ENCODE measurements at regions not wholly inside any gene's neighbourhood (a gene's known extent, or its start where the extent isn't known, plus 50 kb on each side); places are given as distances from the start of the nearest gene placed in this dataset.
"Not testable (repeated sequence)": the region's sequence is repeated elsewhere in the genome, so short reads cannot be mapped to it uniquely, and the experiment has no call there.

DNA sequence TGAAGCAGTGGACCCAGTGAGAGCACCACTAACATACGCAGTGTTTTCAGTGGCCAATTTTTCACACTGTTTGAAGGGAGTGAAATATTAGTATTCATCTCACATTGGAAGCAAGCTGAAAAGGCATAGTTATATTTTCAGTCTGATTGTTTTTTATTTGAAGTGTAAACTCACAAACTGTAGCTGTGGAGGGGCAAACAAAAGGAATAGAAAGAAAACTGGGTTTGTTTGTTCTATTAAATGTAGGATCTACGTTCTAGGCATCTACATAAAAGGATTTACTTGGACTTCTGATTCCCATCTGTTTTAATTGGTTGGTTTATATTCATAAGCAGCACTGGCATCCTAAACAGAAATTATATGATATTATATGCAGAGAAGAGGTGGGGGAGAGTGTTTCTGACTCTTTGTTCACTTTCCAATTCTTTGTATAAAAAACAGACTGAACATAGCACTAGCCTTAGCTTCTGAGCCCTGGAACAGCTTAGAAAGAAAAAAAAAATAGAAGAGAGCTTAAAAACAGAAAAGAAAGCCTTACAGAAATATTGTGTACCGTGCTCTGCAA is 447.8 kb upstream of the KCND2 start:
- no peak for DNase-seq

DNA sequence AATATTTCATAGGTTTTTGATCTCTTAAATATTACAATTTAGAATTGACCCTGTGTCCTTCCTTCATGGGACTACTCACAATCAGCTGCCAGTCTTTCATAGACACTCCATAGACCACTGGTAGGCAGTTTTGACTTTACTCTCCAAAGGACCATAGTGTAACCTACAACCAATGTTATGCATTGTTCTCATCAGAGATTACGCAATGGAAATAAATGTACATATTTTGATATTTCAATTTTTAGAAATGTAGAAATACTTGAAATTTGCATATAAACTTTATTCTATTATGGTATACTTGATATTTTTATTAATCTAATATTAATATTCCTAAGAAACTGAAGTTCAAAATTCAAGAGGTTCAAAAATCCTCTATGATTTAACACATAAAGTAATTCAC is 446.4 kb upstream of the KCND2 start:
- DNase-seq = no peak

DNA sequence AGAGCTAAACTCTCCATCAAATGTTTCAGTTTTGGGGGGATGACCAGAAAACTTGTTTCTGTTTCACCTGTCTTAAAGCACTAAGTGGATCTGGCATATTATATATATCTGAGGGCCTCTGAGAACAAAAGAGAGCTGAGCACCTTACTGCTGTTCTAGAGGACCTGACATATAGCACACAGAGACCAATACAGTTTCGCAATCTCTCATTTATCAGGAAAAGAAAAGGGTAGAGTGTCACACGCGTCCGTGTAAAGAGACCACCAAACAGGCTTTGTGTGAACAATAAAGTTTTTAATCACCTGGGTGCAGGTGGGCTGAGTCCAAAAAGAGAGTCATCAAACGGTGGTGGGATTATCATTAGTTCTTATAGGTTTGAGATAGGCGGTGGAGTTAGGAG is 434.5 kb upstream of the KCND2 start:
- no peak for DNase-seq

GRCh38 chr7:119842337-119842736 is 430.6 kb upstream of the KCND2 start:
- DNase-seq = no peak

- DNase-seq = no peak
Measured at GRCh38 chr7:119842786-119843185, 430.2 kb upstream of the KCND2 start.

GRCh38 chr7:119861385-119861784 is 411.6 kb upstream of the KCND2 start:
- no peak for DNase-seq

- no peak for DNase-seq
Measured at GRCh38 chr7:119868387-119868786, 404.6 kb upstream of the KCND2 start.

DNA sequence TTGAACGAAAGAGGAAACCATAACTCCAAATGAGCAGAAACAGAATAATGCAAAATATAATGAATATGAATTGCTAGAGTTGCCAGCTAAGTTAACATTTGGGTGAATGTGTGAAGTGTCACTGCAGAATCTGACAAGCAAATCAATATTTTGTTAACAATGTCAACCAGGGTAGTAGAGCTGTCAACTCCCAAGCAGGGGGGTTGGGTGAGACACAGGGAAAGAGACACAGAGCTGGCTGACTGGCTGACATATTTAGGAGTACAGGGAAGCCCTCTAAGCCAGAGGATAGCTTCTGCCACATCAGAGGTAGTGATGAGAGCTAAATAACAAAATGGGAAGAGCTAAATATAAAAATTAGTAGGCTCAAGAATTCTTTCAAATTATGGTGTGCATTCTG is 393.1 kb upstream of the KCND2 start:
- no peak for DNase-seq

- no peak for DNase-seq
Measured at GRCh38 chr7:119886007-119886406, 387.0 kb upstream of the KCND2 start.

DNA sequence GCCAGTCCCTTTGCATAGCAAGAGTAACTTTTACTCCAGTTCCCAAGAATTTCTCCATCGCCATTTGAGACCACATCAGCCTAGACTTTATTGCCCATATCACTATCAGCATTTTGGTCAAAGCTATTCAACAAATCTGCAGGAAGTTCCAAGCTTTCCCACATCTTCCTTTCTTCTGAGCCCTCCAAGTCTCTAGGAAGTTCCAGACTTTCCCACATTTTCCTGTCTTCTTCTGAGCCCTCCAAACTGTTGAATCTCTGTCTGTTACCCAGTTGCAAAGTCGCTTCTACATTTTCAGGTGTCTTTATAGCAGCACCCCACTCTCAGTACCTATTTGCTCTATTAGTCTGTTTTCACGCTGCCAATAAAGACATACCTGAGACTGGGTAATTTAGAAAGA is 386.4 kb upstream of the KCND2 start:
- DNase-seq = not testable (repeated sequence)

DNA sequence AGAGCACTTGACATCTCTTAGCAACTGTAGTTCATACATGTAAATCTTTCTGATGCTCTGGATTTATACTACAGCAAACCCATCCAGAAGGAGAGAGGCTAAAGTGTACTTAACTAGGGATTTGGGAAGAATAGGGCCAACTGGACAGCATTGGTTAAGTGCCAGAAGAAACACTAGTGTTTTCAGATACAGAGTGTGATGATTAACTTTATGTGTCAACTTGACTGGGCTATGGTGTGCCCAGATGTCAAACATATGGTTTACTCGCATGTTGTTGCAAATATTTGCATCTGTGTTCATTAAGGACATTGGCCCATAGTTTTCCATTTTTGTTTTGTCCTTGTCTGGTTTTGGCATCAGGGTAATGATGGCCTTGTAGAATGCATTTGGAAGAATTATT is 384.7 kb upstream of the KCND2 start:
- no peak for DNase-seq

DNA sequence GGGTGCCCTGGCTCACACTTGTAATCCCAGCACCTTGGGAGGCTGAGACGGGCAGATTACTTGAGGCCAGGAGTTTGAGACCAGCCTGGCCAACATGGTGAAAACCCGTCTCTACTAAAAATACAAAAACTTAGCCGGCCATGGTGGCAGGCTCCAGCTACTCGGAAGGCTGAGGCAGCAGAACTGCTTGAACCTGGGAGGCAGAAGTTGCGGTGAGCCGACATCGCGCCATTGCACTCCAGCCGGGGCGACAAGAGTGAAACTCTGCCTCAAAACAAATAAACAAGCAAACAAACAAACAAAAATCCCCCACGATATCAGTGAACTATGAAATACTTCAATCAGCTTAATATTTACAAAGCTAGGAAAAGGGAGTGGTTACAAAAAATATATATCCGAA is 382.3 kb upstream of the KCND2 start:
- no peak for DNase-seq

DNA sequence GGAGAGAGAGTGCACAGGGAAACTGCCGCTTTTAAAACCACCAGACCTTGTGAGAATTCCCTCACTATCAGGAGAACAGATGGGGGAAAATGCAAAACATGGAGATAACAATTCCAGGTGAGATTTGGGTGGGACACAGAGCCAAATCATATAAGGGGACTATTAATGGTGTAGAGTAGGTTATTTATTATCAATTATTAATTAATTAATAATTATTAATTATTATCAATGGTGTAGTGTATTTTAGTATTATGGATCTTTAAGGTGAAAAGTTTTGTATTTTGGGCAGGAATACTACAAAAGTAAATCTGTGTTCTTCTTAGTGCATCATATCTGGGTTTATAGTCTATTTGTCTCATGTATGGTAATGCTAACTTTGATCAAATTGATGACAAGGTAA is 377.7 kb upstream of the KCND2 start:
- no peak for DNase-seq

DNA sequence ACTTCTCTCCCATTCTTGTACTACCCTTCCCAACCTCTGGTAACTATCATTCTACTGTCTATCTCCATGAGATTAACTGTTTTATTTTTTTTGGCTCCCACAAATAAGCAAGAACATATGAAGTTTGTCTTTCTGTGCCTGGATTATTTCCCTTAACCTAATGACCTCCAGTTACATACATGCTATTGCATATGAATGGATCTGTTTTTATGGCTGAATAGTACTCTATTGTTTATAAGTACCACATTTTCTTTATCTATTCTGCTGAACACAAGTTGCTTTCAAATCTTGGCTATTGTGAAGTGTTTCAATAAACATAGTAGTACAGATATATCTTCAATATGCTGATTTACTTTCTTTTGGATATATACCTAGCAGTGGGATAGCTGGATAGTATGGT is 376.6 kb upstream of the KCND2 start:
- no peak for DNase-seq

- DNase-seq = peak in 16 of 58 donors; percentile 0 to 21 (median 2)
Measured at GRCh38 chr7:119900996-119901672, 371.8 kb upstream of the KCND2 start.

GRCh38 chr7:119903085-119903484 is 369.9 kb upstream of the KCND2 start:
- DNase-seq = no peak

- no peak for DNase-seq
Measured at GRCh38 chr7:119905495-119905894, 367.5 kb upstream of the KCND2 start.

DNA sequence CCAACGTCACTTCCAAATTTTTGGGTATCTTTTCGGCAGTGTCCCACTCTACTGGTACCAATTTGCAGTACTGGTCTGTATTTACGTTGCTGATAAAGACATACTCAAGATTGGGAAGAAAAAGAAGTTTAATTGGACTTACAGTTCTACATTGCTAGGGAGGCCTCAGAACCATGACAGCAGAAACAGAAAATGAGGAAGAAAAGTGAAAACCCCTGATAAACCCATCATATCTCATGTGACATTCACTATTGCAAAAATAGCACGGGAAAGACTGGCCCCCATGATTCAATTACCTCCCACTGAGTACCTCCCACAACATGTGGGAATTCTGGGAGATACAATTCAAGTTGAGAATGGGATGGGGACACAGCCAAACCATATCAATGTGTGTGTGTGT is 364.0 kb upstream of the KCND2 start:
- no peak for DNase-seq

DNA sequence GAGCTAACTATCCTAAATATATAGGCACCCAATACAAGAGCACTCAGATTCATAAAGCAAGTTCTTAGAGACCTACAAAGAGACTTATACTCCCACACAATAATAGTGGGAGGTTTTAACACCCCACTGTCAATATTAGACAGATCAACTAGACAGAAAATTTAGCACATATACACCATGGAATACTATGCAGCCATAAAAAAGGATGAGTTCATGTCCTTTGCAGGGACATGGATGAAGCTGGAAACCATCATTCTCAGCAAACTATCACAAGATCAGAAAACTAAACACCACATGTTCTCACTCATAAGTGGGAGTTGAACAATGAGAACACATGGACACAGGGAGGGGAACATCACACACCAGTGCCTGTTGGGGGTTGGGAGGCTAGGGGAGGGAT is 358.9 kb upstream of the KCND2 start:
- not testable (repeated sequence) for DNase-seq

DNA sequence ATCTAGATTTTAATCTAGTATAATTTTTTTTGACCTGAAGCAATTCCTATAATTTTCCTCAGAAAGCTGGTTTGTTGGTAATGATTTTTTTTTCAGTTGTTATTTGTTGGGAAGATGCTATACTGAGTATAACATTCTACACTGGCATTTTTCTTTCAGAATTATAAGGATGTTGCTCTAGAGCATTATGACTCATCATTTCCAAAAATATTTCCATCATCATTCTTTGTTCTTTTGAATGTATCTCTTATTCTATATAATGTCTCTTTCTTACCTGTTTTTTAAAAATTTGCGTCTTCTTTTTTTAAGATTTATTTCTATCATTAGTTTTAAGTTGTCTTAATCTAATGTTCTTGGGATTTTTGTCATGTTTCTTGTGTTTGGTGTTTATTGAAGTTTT is 356.5 kb upstream of the KCND2 start:
- DNase-seq = no peak

DNA sequence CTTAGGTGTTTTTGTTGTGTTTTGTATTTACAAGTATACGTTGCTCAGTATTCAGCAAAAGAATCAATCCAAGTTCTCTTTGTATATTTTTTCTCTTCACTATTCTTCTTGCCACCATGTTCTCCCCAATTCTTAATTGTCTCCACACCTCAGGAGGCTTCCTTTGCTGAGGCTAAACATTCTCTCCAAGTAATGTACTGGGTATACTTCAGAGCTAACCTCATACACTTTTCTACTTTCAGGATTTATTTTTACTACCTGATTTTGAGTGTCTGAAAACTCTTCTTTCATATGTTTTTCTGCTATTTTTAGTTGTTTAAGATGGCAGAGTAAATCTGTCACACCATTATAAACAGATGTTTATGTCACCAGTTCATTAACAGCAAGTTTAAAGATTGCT is 354.8 kb upstream of the KCND2 start:
- no peak for DNase-seq

GRCh38 chr7:119919986-119920385 is 353.0 kb upstream of the KCND2 start:
- DNase-seq = no peak

- DNase-seq = no peak
Measured at GRCh38 chr7:119925581-119926289, 347.2 kb upstream of the KCND2 start.
